HepG2 (cell line): ENCODE measurements at regions not wholly inside any gene's neighbourhood (a gene's known extent, or its start where the extent isn't known, plus 50 kb on each side); places are given as distances from the start of the nearest gene placed in this dataset.

Experiments
- ATAC-seq: fragments of 200-7000 bp; cut with Tn5 transposase; 3 replicates; pipeline ENCODE4 v1.9.1; 2020; ENCODE audit warnings: mild to moderate bottlenecking, moderate library complexity
- BruUV-seq: library from RNA; stranded (reverse); fragments of 400-500 nt; replicated peaks from 2 replicates; lab custom pipeline; 2021; lab: Mats Ljungman, UMichigan
- CTCF ChIA-PET: fragments of 300-600 bp; formaldehyde crosslinking; extraction: SDS; loops from one replicate; lab custom pipeline; 2021; ENCODE audit warnings: low total read pairs, inconsistent platforms, low intra/inter-chr PET ratio; lab: Yijun Ruan, JAX
- POLR2A ChIA-PET: fragments of 350-600 bp; sonication (Branson Sonifier 250); formaldehyde crosslinking; loops from one replicate; lab custom pipeline; 2020; ENCODE audit warnings: antibody characterized with exemption, inconsistent platforms; lab: Yijun Ruan, JAX
- DNase-seq: peaks from one replicate; pipeline ENCODE4 v3.0.0-alpha.2; 2015; ENCODE audit warnings: low spot score
- FAIRE-seq: peaks from 3 replicates; lab custom pipeline; 2011; peaks lifted over from hg19 to GRCh38; lab: Jason Lieb, UNC
- H2AFZ ChIP-seq: one replicate; pipeline ENCODE4 v1.6.1; 2011; ENCODE audit warnings: low read length, inconsistent platforms
- H3K27ac ChIP-seq: fragments of 300-600 bp; 3 replicates; pipeline ENCODE4 v1.8.0; 2011; ENCODE audit warnings: mixed run types, mild to moderate bottlenecking, mixed read lengths, low read length, inconsistent platforms; ENCODE audit not compliant: insufficient read depth; ENCODE audit errors: extremely low read length
- H3K27me3 ChIP-seq, 2 experiments: fragments of 200-600 bp in 1 of 2; 2 replicates in 1 of 2; 3 replicates in 1 of 2; pipeline versions ENCODE4 v1.6.0 to v1.8.0; 2011; ENCODE audit warnings: low read length in 2 of 2, mild to moderate bottlenecking in 2 of 2, moderate library complexity in 2 of 2, inconsistent platforms in 1 of 2; ENCODE audit not compliant: insufficient read depth in 2 of 2, control insufficient read depth in 1 of 2
- H3K36me3 ChIP-seq, 2 experiments: fragments of 200-600 bp in 1 of 2; replicated peaks in 1 of 2; 2 replicates in 1 of 2; 3 replicates in 1 of 2; pipeline versions ENCODE4 v1.5.1 to v1.8.0; 2011; ENCODE audit warnings: low read length in 2 of 2, inconsistent platforms in 1 of 2; ENCODE audit not compliant: insufficient read depth in 2 of 2, control insufficient read depth in 1 of 2
- H3K4me1 ChIP-seq: 2 replicates; pipeline ENCODE4 v1.5.1; 2012; ENCODE audit warnings: low read length, inconsistent platforms; ENCODE audit not compliant: insufficient read depth
- H3K4me2 ChIP-seq: 2 replicates; pipeline ENCODE4 v1.6.0; 2011; ENCODE audit warnings: low read depth, low read length, inconsistent platforms
- H3K4me3 ChIP-seq, 3 experiments: fragments of 200-600 bp in 1 of 3; sonication (generic), shearing (Covaris generic) in 1 of 3; replicated peaks in 1 of 3; 2 replicates each; pipeline ENCODE4 v1.5.1; 2011 to 2016; ENCODE audit warnings: low read length in 3 of 3, inconsistent platforms in 2 of 3, low read depth in 2 of 3, mild to moderate bottlenecking in 2 of 3, control low read depth in 1 of 3, mixed read lengths in 1 of 3; ENCODE audit not compliant: insufficient read depth in 1 of 3
- H3K79me2 ChIP-seq: one replicate; pipeline ENCODE4 v1.6.1; 2011; ENCODE audit warnings: low read length, inconsistent platforms; ENCODE audit not compliant: insufficient read depth
- H3K9ac ChIP-seq: 2 replicates; pipeline ENCODE4 v1.6.0; 2011; ENCODE audit warnings: mild to moderate bottlenecking, low read depth, low read length, inconsistent platforms; ENCODE audit not compliant: insufficient read depth
- H3K9me3 ChIP-seq: 2 replicates; pipeline ENCODE4 v1.5.1; 2012; ENCODE audit warnings: mild to moderate bottlenecking, low read length
- H4K20me1 ChIP-seq: 2 replicates; pipeline ENCODE4 v1.6.0; 2011; ENCODE audit warnings: inconsistent platforms, mild to moderate bottlenecking, low read length, moderate library complexity; ENCODE audit not compliant: insufficient read depth
- AHDC1 ChIP-seq: sonication (generic); formaldehyde crosslinking; IDR thresholded peaks from 2 replicates; pipeline ENCODE4 v1.5.1; 2020; ENCODE audit warnings: mild to moderate bottlenecking, missing genetic modification reagents, borderline replicate concordance
- MED8 ChIP-seq: sonication (generic); formaldehyde crosslinking; IDR thresholded peaks from 2 replicates; pipeline ENCODE4 v1.8.1; 2023; ENCODE audit warnings: mild to moderate bottlenecking, missing genetic modification reagents; ENCODE audit not compliant: insufficient replicate concordance
- PPARG ChIP-seq: conservative IDR thresholded peaks from 2 replicates; pipeline ENCODE4 v1.6.1; 2016; ENCODE audit warnings: missing biosample characterization, missing genetic modification reagents
- USF2 ChIP-seq, 2 experiments: sonication (generic) in 1 of 2; formaldehyde crosslinking in 1 of 2; IDR thresholded peaks; 2 replicates each; pipeline versions ENCODE4 v1.5.1 to v1.6.1; 2011 to 2020; ENCODE audit warnings: borderline replicate concordance in 1 of 2, low read depth in 1 of 2, low read length in 1 of 2, mild to moderate bottlenecking in 1 of 2, missing genetic modification reagents in 1 of 2, moderate library complexity in 1 of 2
- ZNF33A ChIP-seq: sonication (generic); formaldehyde crosslinking; IDR thresholded peaks from 2 replicates; pipeline ENCODE4 v1.5.1; 2020; ENCODE audit warnings: missing genetic modification reagents, mild to moderate bottlenecking, moderate library complexity, borderline replicate concordance
- ZNF556 ChIP-seq: sonication (generic); formaldehyde crosslinking; IDR thresholded peaks from 2 replicates; pipeline ENCODE4 v1.4.0; 2020; ENCODE audit warnings: mild to moderate bottlenecking, missing genetic modification reagents, borderline replicate concordance
- WGBS: methylation state at CpG from one replicate; pipeline ENCODE4 v1.1.6; 2017; ENCODE audit warnings: low lambda C conversion rate; 5-methylcytosine and 5-hydroxymethylcytosine counted together
- in situ Hi-C: cut with HindIII; loops from 2 replicates; pipeline ENCODE4 v1.10.0; 2017; ENCODE audit warnings: low pct_unique_long_range_greater_than_20kb; ENCODE audit not compliant: extremely low pct_ligation_motif_present
- intact Hi-C: fragments of 100-400 bp; cut with micrococcal nuclease; formaldehyde crosslinking; loops from one replicate; pipeline ENCODE4 v1.10.0; 2022; ENCODE audit not compliant: unreplicated experiment

GRCh38 chr12:87603727-87604126 is 425.5 kb downstream of the C12orf50 start:
- in situ Hi-C loops (no loop called here), intact Hi-C loops (no loop called here)
- BruUV-seq: no TSS peak
- ATAC-seq (no peak), FAIRE-seq (no peak), DNase-seq (no peak)
- Histone ChIP-seq H2AFZ (no peak overlapping the region), H3K9ac (no peak overlapping the region), H3K27me3 (no peaks in the 10 kb centered on the region), H4K20me1 (no peaks in the 10 kb centered on the region), H3K27ac (no peak overlapping the region), H3K4me1 (no peaks in the 10 kb centered on the region), H3K4me2 (no peak overlapping the region), H3K36me3 (no peaks in the 10 kb centered on the region), H3K4me3 (no peak overlapping the region), H3K9me3 (peaks cover 59% of the 10 kb centered on the region), H3K79me2 (no peaks in the 10 kb centered on the region)
- ChIA-PET CTCF (no interaction called here), POLR2A (no interaction called here)
- TF ChIP-seq AHDC1: no peak
- TF ChIP-seq ZNF33A (CRISPR knock-in tag): no peak
- TF ChIP-seq USF2 (IDR thresholded peaks at IDR 0.05; ENCODE audit: low read depth, low read length): no peak
- no peak for TF ChIP-seq USF2 (CRISPR knock-in tag; IDR thresholded peaks at IDR 0.05; ENCODE audit: borderline replicate concordance)
- no peak for TF ChIP-seq ZNF556 (CRISPR knock-in tag)
- no peak for TF ChIP-seq PPARG (CRISPR knock-in tag)
- no peak for TF ChIP-seq MED8 (CRISPR knock-in tag)
- 0% methylated on average over 2 of the region's 2 CpGs for WGBS
